ENCODE measurements at regions not wholly inside any gene's neighbourhood (a gene's known extent, or its start where the extent isn't known, plus 50 kb on each side); places are given as distances from the start of the nearest gene placed in this dataset.

DNA sequence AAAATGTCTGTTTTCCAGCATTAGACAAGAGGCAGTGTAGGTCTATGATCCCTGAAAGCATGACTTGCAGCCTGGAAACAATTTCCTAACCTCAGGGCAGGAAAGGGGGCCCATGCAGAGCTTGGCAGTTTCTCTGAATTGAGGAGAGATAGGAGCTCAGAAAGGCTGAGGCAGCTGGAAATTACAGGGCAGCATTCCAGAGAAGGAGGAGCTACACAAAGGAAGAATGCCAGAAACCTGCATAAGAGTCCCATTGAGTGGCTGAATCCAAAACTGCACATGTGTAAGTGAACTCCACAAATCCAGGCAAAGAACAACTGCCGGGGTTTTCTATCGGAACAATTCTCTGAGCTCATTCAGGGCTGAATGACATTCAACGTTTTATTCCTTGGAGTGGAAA lies 346.8 kb downstream of the PIK3R1 start:
- no peak for DNase-seq (ENCODE audit: low spot score)

DNA sequence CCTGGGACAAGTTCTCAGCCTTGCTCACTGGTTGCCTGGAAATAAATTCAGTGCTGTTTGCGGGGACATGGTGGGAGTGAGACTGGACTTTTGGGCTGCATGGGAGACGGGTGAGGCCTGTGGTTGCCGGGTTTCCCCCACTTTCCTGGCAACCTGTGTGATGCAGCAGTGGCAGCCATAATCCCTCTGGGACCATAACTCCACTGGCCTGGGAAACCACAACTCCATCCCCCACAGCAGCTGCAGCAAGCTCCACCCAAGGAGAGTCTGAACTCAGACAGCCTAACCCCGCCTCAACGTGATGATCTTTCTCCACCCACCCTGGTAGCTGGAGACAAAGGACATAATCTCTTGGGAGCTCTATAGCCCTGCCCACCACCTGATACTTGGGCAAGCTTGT lies 349.9 kb downstream of the PIK3R1 start:
- DNase-seq (ENCODE audit: low spot score) = no peak

DNA sequence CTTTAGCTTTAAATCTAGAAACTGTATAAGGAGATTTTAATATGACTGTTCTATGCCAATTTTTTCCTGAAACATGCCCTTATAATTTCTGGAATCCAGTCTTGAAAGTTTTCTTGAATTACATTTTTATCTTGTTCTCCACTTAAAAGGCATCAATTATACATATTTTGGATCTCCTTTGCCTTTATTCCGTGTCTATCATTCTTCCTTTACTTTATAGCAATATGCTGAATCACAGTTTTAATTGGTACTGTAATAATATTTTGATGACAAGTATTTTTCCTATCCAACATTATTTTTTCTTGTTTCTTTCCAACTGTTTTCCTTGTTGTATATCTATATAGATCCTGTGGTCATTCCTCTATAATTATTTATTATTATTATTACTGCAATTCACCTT lies 361.2 kb downstream of the PIK3R1 start:
- no peak for DNase-seq (ENCODE audit: low spot score)

DNA sequence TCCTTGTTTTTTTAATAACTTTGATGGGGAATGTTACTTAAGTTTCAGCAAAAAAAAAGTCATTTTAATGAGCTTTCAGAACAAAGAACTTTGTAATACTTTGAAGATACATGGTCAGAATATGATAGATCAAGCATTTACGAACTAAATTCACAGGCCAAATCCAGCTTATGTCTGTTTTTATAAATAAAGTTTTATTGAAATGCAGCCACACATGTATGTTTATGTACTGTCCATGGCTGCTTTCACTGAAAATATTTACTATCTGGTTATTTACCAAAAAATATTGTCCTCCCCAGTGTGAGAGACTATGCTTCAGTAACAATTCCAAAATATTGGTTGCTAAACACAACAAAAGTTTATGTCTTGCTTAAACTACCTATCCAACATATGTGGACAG lies 366.7 kb downstream of the PIK3R1 start:
- no peak for DNase-seq (ENCODE audit: low spot score)

DNA sequence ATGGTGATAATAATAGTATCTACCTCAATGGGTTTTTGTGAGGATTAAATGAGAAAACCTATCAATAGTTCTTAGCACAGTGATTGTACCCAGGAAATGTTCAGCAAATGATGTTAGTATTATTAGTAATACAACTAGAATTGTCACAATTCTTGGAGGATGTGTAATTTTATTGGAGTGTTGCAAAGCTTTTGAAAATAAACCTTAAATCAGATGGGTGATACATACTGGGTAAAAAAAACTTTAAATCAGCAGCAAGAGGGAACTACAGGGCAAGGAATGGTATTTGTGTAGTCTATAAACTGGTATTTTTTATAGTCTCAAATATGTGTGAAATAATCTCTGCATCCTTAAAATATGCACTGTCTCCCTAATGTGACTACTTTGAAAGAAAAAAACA lies 371.6 kb downstream of the PIK3R1 start:
- no peak for DNase-seq (ENCODE audit: low spot score)

DNA sequence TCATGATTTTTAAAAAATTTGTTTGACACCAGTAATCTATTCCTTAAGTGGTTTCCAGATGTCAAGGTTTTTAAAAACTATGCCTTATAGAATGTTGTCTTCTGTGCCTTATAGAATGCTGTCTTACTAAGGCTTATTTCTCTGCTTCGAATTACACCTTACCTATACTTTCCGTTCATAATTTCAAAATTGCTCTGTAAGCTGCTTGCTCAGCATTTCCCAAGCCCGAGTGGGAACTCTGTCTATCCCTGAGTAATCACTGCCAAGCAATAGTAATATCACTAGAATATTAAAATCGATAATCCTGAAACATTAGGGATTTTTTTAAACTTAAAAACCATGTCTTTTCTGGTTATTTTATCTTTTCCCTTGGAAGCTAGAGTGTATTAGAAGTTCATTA lies 376.3 kb downstream of the PIK3R1 start:
- DNase-seq (ENCODE audit: low spot score) = no peak

DNA sequence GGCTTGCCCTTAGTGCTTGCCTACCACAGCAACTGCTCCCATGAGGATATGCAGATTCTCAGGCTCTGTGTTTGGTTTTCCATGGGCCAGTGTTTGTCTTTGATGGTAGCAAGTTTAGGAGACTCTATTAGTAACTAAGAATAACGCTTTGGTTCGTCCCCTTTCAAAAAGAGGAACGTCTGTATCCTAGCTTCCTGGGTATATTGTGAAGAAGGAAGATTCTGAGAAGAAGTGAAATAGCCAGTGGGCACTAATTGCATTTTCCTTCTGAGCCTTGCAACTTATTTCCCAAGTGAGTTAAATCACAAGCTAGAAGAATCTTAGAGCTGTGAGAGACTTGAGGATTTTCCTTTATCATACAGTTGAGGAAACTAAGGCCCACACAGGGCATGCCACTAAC lies 376.8 kb downstream of the PIK3R1 start:
- no peak for DNase-seq (ENCODE audit: low spot score)

DNA sequence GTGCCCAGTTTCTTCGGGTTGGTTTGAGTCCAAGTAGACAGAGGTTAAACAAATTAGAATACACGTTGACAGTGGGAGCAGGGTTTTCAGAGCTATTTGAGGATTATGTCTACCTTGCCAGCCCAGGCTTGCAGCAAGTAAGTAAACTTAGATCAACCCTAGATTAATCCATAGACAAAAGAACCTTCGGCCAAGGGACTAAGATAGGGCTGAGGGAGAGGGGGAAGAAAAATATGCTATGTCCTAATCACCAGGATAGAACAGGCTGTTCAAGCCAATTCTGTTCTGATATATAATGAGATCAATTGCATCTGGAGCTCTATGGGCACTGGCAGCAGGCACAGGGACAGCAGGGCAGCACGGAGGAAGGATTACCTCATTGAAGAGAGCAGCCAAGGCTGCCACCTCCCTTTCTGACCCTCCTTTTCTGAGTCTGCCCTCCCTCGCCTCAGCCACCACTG lies 377.7 kb downstream of the PIK3R1 start:
- DNase-seq (ENCODE audit: low spot score) = no peak

DNA sequence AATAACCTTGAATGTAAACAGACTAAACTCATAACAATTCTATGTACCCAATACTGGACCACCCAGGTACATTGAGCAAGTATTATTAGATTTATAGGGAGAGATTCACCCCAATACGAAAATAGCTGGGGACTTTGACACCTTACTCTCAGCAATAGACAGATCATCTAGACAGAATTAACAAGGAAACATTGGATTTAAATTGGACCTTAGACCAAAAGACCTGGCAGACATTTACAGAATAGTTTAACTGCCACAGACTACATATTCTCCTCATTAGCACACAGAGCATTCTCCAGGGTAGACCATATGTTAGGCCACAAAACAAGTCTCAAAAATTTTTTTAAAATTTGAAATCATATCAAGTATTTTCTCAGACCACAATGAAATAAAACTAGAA lies 397.4 kb downstream of the PIK3R1 start:
- no peak for DNase-seq (ENCODE audit: low spot score)

DNA sequence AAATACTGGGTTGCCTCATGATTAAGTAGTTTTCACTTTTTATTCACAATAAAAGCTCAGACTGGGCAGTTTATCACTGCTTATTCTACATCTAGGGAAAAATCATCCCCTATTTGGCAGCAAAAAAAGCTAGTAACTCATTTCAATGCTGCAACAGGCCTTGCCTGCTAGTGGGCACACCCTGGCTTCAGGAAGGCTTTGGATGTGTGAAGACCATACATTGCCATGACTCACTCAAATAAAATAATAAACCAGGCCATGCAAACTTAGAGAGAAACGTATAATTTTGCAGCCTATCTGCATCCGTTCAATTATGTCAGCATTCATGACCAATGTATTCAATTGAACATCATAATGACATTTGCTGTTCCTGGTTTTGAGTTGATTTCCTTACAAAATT lies 402.9 kb downstream of the PIK3R1 start:
- DNase-seq (ENCODE audit: low spot score) = no peak

DNA sequence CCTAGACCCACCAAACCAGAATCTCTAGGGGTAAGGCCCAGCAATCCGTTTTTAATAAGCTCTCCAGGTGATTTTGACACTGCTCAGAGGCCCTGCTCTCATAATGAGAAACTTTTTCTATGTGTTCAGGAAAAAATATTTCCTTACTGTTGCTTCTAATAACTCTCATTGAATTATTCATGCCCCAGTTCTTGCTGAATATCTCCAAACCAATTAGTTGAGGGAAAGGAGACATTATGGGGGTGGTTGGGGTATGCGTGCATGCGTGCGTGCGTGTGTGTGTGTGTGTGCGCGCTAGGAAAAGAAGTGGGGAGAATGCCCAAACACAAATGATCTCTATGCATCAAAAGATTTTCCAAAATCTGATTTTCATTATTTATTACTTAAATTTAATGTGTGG lies 411.4 kb downstream of the PIK3R1 start:
- no peak for DNase-seq (ENCODE audit: low spot score)

DNA sequence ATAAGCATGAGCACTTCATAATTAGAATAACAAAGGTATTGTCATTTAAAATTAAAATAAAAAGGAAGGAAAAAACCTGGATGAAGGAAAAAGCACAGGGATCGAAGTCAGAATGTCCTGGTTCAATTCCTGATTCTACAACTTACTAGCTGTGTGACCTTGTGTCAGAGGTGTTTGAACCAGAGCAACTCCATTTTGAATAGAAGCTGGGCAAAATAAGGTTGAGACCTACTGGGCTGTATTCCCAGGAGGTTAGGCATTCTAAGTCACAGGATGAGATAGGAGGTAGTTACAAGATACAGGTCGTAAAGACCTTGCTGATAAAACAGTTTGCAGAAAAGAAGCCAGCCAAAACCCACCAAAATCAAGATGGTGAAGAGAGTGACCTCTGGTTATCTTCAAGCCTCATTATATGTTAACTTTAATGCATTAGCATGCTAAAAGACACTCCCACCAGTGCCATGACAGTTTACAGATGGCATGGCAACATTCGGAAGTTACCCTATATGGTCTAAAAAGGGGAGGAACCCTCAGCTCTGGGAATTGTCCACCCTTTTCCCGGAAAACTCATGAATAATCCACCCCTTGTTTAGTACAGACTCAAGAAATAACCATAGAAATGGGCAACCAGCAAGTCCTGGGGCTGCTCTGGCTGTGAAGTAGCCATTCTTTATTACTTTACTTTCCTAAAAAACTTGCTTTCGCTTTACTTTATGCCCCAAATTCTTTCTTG lies 412.7 kb downstream of the PIK3R1 start:
- no peak for DNase-seq (ENCODE audit: low spot score)

DNA sequence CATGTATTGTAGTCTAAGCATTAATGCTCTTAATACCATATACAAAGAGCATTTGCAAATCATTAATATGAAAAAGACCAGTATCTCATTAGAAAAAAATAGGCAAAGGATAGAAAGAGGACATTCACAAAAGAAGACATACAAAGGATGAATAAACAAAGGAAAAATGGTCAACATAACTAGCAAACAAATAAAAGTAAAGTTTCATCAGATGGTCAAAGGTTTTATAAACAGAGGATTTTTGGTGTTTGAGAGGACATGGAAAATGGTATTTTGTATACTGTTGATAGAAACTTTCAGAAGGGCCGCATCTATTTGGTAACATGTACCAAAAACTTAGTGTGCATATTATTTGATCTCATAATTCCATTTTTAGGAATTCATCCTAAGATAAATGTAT lies 414.8 kb downstream of the PIK3R1 start:
- no peak for DNase-seq (ENCODE audit: low spot score)

DNA sequence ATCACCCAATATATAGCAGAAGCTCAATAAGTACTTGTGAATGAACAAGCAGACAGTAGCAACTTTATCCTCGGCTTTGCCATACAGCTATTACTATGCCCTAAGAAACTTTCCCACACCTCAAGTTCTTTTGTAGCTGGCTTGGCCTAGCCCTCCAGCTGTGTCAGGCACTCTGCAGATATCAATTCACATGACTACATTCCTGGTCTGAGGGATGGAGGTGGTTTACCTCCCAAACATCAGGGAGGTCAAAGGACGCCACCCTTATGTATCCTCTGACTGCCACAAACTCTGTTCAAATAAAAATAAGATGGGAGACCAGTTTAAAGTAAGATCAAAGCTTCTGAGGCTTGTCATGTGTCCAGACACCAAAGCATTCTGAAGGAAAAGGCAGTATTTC lies 416.3 kb downstream of the PIK3R1 start:
- DNase-seq (ENCODE audit: low spot score) = no peak

DNA sequence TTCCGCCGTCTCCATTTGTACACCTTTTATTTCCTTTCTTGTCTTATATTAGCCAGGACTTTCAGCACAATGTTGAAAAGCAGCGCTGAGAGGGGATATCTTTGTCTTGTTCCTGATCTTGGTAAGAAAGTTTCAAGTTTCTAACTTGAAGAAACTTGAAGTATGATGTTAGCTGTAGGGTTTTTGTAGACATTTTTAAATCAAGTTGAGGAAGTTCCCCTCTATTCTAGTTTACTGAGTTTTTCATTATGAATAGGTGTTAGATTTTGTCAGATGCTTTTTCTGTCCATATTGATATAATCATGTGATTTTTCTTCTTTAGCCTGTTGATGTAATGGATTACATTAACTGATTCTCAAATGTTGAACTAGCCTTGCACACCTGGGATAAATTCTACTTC lies 425.7 kb downstream of the PIK3R1 start:
- DNase-seq (ENCODE audit: low spot score) = no peak

DNA sequence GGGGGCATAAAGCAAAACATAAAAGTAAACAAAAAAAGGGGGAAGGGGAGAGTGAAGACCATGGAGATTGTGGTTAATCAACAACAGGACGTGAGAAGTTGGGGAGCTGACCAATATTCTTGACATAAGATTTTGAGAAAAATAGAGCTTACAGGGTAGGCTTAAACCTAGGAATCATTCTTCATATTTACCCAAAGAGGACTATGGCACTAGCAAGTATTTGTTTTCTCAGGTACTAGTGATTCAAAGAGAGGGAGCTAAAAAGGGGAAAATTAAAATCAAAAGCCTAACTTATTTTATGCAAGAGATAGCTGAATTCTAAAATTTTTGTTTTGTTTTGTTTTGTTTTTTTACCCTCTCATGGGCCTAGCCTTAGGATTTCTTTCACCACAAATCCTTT lies 427.5 kb downstream of the PIK3R1 start:
- no peak for DNase-seq (ENCODE audit: low spot score)

DNA sequence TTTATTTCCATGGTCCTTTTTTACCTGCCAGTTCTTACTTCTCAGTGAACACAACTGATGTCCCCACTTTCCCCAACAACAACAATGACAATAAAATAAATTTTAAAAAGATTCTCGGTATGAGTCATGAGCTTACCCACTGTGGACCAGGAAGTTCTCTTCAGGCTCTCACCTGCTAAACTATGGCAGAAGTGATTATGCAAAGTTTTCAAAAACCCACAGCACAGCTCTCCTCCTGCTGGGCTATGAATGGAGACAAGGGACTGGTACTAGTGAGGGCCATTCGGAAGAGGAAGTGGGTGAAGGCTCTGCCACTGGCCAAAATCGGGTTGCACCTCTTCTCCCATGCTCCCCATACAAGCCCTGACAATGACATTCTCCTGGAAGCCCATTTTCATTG lies 429.4 kb downstream of the PIK3R1 start:
- DNase-seq (ENCODE audit: low spot score) = no peak

DNA sequence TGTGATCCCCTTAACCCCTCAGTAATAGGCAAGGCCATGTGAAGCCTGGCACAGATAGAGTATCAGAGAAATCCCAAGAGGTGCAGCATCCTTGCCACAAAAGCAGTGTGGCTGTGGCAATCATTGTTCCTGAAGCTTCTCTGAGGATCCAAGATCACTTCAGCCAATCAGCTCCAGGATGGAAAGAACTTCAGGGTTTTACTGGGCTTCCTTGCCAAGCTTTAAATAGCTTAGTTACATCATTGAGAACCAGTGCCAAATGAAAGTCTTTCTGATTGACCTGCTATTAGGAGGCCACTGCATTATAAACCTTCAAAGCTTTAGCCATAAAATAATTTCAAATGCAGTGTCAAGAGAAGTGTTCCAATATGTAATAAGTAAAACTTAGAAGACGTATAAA lies 430.6 kb downstream of the PIK3R1 start:
- DNase-seq (ENCODE audit: low spot score) = no peak

DNA sequence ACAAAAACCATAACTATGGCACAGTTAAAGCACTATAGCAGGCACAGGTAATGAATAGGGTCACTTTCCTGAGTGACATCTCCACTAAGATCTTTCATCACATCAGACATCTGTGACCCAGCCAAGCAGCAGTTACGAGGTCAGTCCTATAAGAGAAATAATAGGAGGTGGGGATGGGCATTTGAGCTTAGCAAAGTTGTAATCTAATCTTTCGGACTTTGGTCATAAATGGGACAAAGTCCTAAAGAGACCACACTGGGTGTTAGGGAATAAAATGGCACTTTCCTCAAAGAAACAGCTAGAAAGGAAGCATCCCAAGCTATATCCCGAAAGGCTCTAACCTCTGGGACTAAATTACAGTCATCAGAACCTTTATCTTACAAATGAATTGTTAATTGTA lies 432.2 kb downstream of the PIK3R1 start:
- no peak for DNase-seq (ENCODE audit: low spot score)

DNA sequence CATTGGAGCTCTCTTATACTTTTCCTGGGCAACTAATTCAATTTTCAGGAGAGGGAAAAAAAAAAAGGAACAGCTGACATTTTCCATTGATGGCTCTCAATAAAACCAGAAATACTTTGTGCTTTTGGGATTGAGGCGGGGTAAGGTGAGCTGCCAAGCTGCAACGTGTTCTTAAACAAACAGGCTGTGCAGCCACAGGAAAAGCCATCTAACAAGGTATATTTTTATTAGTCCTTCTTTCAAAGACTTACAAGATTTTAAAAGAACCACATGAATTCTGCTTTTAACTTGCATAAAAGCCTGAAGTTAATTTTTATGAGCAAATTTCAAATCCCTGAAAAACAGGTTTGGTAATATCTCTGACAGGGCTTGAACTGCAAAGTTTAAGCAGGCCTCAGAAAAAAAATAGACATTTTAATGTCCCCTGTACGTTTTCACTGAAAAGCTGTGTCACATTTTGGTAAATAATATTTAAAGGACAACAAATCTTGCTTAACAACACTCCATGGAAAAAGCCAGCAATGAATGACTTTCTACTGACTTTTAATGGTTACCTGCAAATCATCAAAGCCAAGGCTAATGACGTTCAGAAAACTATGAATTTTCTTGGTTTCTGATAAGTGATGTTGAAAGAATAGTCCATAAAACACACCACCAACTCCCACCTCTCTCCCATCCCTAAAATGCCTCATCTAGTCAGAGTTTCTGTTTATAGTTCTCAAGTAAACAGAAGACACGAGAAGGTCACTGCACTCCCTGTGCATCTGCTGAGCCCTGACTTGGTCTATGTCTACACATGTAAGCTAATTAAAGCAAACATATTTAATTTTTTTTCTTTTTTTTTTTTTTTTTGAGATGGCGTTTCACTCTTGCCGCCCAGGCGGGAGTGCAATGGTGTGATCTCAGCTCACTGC lies 433.6 kb downstream of the PIK3R1 start:
- no peak for DNase-seq (ENCODE audit: low spot score)

DNA sequence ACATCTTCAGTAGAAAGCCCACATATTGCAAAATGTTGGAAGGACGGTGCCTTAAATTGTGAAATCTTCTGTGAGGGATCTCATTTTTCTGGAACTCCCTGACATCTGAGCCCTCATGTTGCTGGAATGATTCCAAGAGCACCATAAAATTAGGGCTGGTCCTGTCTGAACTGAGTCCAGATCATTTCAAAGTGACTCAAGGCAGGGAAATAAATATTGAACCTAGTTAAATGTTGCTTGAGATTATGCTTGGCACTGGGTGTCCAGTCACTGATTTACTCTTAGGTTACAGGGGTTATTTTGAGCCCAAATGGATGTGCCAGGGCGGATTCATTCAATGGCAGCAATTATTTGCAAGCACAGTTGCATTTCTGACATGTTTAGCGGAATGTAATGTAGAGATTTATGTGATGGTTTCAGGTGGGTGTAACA lies 437.0 kb downstream of the PIK3R1 start:
- DNase-seq (ENCODE audit: low spot score) = no peak

DNA sequence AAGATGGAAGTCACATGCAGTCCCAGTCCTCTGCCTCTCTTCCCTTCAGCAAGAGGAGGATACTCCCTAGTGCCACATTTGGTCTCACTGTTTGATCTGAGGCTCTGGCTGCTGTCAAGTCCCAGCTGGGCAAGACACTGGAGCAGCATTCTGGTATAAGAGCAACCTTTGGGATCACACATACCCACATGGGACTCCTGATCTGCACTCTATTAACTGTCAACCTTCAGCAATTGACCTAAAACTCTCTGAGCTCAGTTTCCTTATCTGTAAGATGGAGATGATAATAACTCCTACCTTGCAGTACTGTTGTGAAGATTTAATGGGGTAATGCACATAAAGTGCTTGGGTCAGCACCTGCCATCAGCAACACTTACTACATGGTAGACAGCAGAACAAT lies 437.9 kb downstream of the PIK3R1 start:
- no peak for DNase-seq (ENCODE audit: low spot score)

Data from A172 (cell line).